ENCODE measurements at regions not wholly inside any gene's neighbourhood (a gene's known extent, or its start where the extent isn't known, plus 50 kb on each side); places are given as distances from the start of the nearest gene placed in this dataset.

DNA sequence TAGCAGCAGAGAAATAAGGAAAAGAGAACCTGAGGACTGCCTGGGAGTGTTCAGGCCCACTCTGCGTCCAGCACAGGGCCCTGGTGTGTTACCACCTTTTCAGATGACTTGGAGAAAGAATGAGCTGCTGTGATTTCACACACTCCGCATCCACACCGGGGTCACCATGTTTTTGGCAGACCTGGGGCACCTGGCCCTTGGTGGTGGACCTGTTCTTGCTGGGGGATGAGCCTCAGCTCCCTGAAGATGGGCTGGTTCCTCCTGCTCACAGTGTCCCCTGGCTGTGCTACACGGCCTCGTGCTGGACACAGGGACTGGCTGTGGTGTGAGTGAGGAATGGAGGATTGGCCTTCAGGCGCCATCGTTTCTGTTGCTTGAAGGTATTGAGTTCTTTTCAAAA, 1381.4 kb downstream of the TBC1D22A start:
- Histone ChIP-seq H3K79me2 (ENCODE audit: insufficient read depth, low read length) (no peaks in the 10 kb centered on the region), H3K9ac (ENCODE audit: low read length) (no peak overlapping the region), H4K20me1 (ENCODE audit: low read depth, low read length) (no peaks in the 10 kb centered on the region), H3K4me2 (ENCODE audit: low read depth, low read length, poor library complexity, severe bottlenecking) (no peak overlapping the region), H3K9me2 (replicated peaks; ENCODE audit: insufficient read depth, low read length) (no peaks in the 10 kb centered on the region), H3K4me3 (ENCODE audit: insufficient read depth, low read length, poor library complexity, severe bottlenecking) (no peak overlapping the region), H3K27ac (ENCODE audit: low read depth, low read length) (no peak overlapping the region), H3K27me3 (ENCODE audit: low read length) (no peaks in the 10 kb centered on the region), H3F3A (ENCODE audit: insufficient read depth) (no peaks in the 10 kb centered on the region), H2AFZ (ENCODE audit: low read depth, low read length, severe bottlenecking) (no peak overlapping the region), H3K9me3 (ENCODE audit: insufficient read depth, low read length) (no peaks in the 10 kb centered on the region), H3K36me3 (ENCODE audit: low read length) (no peaks in the 10 kb centered on the region)
- TF ChIP-seq, protein P1, sequence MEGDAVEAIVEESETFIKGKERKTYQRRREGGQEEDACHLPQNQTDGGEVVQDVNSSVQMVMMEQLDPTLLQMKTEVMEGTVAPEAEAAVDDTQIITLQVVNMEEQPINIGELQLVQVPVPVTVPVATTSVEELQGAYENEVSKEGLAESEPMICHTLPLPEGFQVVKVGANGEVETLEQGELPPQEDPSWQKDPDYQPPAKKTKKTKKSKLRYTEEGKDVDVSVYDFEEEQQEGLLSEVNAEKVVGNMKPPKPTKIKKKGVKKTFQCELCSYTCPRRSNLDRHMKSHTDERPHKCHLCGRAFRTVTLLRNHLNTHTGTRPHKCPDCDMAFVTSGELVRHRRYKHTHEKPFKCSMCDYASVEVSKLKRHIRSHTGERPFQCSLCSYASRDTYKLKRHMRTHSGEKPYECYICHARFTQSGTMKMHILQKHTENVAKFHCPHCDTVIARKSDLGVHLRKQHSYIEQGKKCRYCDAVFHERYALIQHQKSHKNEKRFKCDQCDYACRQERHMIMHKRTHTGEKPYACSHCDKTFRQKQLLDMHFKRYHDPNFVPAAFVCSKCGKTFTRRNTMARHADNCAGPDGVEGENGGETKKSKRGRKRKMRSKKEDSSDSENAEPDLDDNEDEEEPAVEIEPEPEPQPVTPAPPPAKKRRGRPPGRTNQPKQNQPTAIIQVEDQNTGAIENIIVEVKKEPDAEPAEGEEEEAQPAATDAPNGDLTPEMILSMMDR (IDR thresholded peaks at IDR 0.05; ENCODE audit: insufficient read depth, low read length, poor library complexity, severe bottlenecking) = no peak
- no peak for TF ChIP-seq EZH2phosphoT487 (conservative IDR thresholded peaks at IDR 0.05; ENCODE audit: low read length)

- no peak for TF ChIP-seq EZH2phosphoT487 (conservative IDR thresholded peaks at IDR 0.05; ENCODE audit: low read length)
- TF ChIP-seq, protein P1 (IDR thresholded peaks at IDR 0.05; ENCODE audit: insufficient read depth, low read length, poor library complexity, severe bottlenecking) = no peak
- no peak overlapping the region for H3K4me3 ChIP-seq (ENCODE audit: insufficient read depth, low read length, poor library complexity, severe bottlenecking)
- no peaks in the 10 kb centered on the region for H3K9me2 ChIP-seq (replicated peaks; ENCODE audit: insufficient read depth, low read length)
- no peaks in the 10 kb centered on the region for H4K20me1 ChIP-seq (ENCODE audit: low read depth, low read length)
- H3F3A ChIP-seq (ENCODE audit: insufficient read depth) = no peaks in the 10 kb centered on the region
- H3K9ac ChIP-seq (ENCODE audit: low read length) = no peak overlapping the region
- H3K79me2 ChIP-seq (ENCODE audit: insufficient read depth, low read length) = no peaks in the 10 kb centered on the region
- no peaks in the 10 kb centered on the region for H3K9me3 ChIP-seq (ENCODE audit: insufficient read depth, low read length)
- no peak overlapping the region for H3K4me2 ChIP-seq (ENCODE audit: low read depth, low read length, poor library complexity, severe bottlenecking)
- no peaks in the 10 kb centered on the region for H3K27me3 ChIP-seq (ENCODE audit: low read length)
- H3K27ac ChIP-seq (ENCODE audit: low read depth, low read length) = no peak overlapping the region
- no peaks in the 10 kb centered on the region for H3K36me3 ChIP-seq (ENCODE audit: low read length)
- H2AFZ ChIP-seq (ENCODE audit: low read depth, low read length, severe bottlenecking) = no peak overlapping the region
These were observed 1379.9 kb downstream of the TBC1D22A start for GRCh38 chr22:48142388-48142787.

- H3K9me3 ChIP-seq (ENCODE audit: insufficient read depth, low read length) = no peaks in the 10 kb centered on the region
- H3K9me2 ChIP-seq (replicated peaks; ENCODE audit: insufficient read depth, low read length) = no peaks in the 10 kb centered on the region
- no peak overlapping the region for H3K4me3 ChIP-seq (ENCODE audit: insufficient read depth, low read length, poor library complexity, severe bottlenecking)
- no peak for TF ChIP-seq EZH2phosphoT487 (conservative IDR thresholded peaks at IDR 0.05; ENCODE audit: low read length)
- TF ChIP-seq, protein P1 (IDR thresholded peaks at IDR 0.05; ENCODE audit: insufficient read depth, low read length, poor library complexity, severe bottlenecking) = no peak
- no peaks in the 10 kb centered on the region for H3K79me2 ChIP-seq (ENCODE audit: insufficient read depth, low read length)
- no peaks in the 10 kb centered on the region for H3K36me3 ChIP-seq (ENCODE audit: low read length)
- H3K27me3 ChIP-seq (ENCODE audit: low read length) = no peaks in the 10 kb centered on the region
- no peak overlapping the region for H2AFZ ChIP-seq (ENCODE audit: low read depth, low read length, severe bottlenecking)
- H3F3A ChIP-seq (ENCODE audit: insufficient read depth) = no peaks in the 10 kb centered on the region
- no peak overlapping the region for H3K9ac ChIP-seq (ENCODE audit: low read length)
- H3K27ac ChIP-seq (ENCODE audit: low read depth, low read length) = no peak overlapping the region
- H4K20me1 ChIP-seq (ENCODE audit: low read depth, low read length) = no peaks in the 10 kb centered on the region
- H3K4me2 ChIP-seq (ENCODE audit: low read depth, low read length, poor library complexity, severe bottlenecking) = no peak overlapping the region
These were observed 1378.9 kb downstream of the TBC1D22A start for GRCh38 chr22:48141301-48141700.
